GM12873 (cell line): ENCODE measurements at regions not wholly inside any gene's neighbourhood (a gene's known extent, or its start where the extent isn't known, plus 50 kb on each side); places are given as distances from the start of the nearest gene placed in this dataset.

Source experiments
- TF ChIP-seq, protein P1 (sequence below): IDR thresholded peaks from 2 replicates; pipeline ENCODE4 v1.5.1; 2012; ENCODE audit warnings: low read depth, mild to moderate bottlenecking, moderate library complexity, low read length, control low read depth; ENCODE audit not compliant: insufficient read depth; ENCODE audit errors: missing control alignments

DNA sequence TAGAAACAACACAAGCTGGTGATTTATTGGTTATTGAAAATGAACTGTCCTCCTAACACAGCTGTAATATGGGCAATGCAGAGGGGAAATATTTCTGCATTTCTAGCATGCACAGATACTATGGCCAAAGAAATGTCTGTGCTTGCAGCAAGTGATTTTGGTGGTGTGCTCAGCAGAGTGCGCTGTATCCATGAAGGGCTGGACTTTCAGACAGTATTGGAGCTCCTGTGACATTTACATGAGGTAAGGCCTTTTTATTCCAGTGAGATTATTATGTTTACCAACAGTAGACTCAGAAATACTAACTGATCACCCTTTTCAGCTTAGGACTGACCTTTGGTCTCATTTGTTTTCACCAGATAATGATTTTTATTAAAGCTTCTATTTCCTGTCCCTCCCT, 1302.6 kb upstream of the EPHA6 start:
- TF ChIP-seq, protein P1, sequence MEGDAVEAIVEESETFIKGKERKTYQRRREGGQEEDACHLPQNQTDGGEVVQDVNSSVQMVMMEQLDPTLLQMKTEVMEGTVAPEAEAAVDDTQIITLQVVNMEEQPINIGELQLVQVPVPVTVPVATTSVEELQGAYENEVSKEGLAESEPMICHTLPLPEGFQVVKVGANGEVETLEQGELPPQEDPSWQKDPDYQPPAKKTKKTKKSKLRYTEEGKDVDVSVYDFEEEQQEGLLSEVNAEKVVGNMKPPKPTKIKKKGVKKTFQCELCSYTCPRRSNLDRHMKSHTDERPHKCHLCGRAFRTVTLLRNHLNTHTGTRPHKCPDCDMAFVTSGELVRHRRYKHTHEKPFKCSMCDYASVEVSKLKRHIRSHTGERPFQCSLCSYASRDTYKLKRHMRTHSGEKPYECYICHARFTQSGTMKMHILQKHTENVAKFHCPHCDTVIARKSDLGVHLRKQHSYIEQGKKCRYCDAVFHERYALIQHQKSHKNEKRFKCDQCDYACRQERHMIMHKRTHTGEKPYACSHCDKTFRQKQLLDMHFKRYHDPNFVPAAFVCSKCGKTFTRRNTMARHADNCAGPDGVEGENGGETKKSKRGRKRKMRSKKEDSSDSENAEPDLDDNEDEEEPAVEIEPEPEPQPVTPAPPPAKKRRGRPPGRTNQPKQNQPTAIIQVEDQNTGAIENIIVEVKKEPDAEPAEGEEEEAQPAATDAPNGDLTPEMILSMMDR = no peak

DNA sequence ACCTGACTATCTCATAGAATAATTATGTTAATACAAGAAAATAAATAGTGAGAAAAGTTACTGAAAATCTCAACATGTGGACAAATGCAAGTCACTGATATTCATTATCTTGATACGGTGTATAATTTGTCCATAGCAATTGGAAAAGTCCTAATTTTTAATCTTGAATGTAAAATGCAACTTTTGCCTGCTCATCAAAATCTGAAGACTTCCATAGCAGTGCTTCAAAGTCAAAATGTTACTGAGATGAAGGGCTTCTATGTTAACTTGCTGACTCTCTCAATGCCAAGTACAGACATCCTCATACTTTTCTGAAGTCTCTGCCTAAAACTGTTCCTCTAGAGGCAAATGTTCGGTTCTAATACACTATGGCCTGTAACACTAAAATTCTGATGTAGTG, 1300.1 kb upstream of the EPHA6 start:
- TF ChIP-seq, protein P1 = no peak

DNA sequence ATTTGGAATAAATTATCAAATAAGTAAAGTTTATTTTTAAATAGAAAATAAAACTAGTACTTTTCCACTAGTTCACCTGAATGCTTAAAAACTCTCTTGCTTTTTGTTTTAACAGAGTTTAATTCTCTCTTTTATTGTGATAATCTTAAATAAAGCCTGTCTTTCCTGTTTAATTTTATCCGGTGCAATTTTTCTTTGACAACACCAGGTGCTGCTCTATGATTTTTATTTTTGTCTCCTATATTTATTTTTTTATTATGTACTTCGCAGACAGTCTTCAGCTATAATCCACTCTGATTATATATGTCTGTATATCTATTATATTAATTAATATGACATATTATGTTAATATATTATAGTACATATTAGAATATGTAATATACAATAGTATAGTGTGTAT, 1293.0 kb upstream of the EPHA6 start:
- TF ChIP-seq, protein P1 = no peak

DNA sequence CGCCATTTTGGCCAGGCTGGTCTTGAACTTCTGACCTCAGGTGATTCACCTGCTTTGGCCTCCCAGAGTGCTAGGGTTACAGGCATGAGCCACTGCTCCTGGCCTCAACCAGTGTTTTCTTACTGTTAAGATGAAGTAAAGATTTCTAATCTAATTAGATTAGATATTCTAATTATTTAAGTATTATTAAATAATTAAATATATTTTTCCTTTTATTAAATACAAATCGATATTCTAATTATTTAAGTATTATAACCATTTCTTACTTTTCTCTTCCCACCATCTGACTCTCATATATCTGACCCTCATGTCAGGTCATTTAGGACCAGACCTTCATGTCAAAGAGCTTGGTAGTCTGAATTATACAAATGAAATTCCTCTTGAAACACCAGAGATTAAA, 1291.9 kb upstream of the EPHA6 start:
- TF ChIP-seq, protein P1 = no peak

DNA sequence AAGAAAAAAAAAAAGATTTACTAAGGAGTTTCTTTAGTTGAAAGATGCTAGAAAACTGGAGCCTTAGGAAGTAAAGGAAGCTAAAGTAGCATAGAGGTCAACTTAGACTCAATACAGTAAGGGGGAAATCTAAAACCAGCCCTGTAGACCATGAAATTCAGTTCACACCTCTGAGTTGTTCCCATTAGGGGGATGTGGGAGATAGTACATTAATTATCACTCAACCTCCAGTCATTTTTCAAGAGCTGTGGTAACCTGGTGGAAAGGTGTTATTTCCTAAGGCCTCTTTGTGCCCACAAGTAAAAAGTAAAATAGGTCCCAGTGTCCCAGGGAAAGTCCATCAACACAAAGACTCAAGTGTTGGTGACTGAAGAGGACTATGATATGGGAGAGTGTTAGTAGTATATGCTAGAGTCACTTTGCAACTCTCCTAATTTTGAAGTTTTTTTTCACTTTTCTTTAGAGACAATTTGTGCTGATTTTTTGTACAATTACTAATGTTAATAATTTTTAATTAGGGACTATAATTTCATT, 1274.4 kb upstream of the EPHA6 start:
- TF ChIP-seq, protein P1 = no peak

DNA sequence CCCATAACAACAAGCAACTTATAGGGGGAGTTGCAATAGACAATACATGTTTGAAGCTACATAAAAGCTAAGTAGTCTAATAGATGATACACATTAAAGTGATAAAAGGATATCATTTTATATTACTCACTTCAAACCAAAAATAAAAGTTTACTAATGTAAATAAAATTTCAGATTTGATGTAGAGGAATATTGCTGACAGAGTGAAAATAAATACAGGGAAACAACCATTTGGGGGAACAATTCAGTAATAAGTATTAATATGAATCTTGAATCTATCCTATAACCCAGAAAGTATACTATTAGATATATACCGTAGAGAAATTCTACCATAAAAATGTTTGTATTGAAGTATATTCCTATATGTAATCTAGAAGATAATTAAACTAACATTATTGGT, 1248.9 kb upstream of the EPHA6 start:
- TF ChIP-seq, protein P1 = no peak

DNA sequence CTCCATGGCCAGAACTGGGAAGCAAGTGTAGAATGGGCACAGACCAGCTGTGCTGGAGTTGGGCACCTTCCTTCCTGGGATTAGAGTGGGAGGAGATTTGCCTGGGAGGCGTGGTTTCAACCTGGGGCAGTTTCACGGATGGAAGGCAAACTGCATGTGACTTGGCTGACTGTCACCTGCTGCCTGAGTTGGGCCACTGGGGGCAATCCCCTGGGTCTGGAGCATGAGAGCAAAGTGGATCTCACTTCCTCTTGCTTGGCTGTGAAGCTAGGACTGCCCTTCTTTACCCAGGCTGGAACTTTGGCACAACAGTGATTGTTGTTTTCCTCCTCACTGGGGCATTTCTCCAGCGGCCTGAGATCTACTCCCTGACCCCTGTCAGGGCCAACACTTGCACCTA, 1247.0 kb upstream of the EPHA6 start:
- TF ChIP-seq, protein P1 = no peak
